Esophagus muscularis mucosa (tissue), 4 donors: ENCODE measurements at regions not wholly inside any gene's neighbourhood (a gene's known extent, or its start where the extent isn't known, plus 50 kb on each side); places are given as distances from the start of the nearest gene placed in this dataset.
"Not testable (repeated sequence)": the region's sequence is repeated elsewhere in the genome, so short reads cannot be mapped to it uniquely, and the experiment has no call there.

ENCODE experiments used
- EP300 ChIP-seq: sonication (generic); formaldehyde crosslinking; IDR thresholded peaks from one replicate; pipeline ENCODE4 v1.6.1; 2017; ENCODE audit warnings: antibody characterized with exemption
- POLR2A ChIP-seq: fragments of 450-650 bp; IDR thresholded peaks from one replicate; pipeline ENCODE4 v1.6.1; 2017; ENCODE audit warnings: antibody characterized with exemption, moderate library complexity, mild to moderate bottlenecking, low read depth
- TF ChIP-seq, protein P1 (sequence below), 3 experiments: fragments of 200-600 bp in 2 of 3; fragments of 450-650 bp in 1 of 3; sonication (generic) in 2 of 3; IDR thresholded peaks; one replicate each; pipeline ENCODE4 v1.5.1; 2017 to 2019; ENCODE audit warnings: antibody characterized with exemption in 3 of 3, mild to moderate bottlenecking in 2 of 3, moderate library complexity in 1 of 3

DNA sequence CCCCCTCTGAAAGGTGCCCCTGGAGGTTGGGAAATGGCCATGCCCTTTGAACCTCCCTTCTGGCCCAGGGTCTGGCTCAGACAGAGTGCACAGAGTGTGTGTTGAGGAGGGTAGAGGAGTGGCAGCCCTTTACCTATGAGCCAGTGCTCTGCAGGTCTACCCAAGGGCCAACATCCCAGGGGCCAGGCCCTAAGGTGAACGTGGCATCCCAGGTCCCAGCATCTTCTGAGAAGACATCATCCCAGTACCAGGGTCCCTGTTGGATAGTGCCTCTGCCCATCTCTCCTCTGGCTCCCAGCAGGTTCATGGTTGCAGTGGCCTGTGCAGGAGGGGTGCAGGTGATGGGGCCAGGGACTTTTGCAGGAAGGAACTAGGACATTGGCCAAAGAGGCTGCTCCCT, 578.5 kb downstream of the KCNJ18 start:
- TF ChIP-seq, protein P1, sequence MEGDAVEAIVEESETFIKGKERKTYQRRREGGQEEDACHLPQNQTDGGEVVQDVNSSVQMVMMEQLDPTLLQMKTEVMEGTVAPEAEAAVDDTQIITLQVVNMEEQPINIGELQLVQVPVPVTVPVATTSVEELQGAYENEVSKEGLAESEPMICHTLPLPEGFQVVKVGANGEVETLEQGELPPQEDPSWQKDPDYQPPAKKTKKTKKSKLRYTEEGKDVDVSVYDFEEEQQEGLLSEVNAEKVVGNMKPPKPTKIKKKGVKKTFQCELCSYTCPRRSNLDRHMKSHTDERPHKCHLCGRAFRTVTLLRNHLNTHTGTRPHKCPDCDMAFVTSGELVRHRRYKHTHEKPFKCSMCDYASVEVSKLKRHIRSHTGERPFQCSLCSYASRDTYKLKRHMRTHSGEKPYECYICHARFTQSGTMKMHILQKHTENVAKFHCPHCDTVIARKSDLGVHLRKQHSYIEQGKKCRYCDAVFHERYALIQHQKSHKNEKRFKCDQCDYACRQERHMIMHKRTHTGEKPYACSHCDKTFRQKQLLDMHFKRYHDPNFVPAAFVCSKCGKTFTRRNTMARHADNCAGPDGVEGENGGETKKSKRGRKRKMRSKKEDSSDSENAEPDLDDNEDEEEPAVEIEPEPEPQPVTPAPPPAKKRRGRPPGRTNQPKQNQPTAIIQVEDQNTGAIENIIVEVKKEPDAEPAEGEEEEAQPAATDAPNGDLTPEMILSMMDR (IDR thresholded peaks at IDR 0.05), result not testable (repeated sequence)
- not testable (repeated sequence) for TF ChIP-seq POLR2A, EP300
